ENCODE measurements at regions not wholly inside any gene's neighbourhood (a gene's known extent, or its start where the extent isn't known, plus 50 kb on each side); places are given as distances from the start of the nearest gene placed in this dataset.

DNA sequence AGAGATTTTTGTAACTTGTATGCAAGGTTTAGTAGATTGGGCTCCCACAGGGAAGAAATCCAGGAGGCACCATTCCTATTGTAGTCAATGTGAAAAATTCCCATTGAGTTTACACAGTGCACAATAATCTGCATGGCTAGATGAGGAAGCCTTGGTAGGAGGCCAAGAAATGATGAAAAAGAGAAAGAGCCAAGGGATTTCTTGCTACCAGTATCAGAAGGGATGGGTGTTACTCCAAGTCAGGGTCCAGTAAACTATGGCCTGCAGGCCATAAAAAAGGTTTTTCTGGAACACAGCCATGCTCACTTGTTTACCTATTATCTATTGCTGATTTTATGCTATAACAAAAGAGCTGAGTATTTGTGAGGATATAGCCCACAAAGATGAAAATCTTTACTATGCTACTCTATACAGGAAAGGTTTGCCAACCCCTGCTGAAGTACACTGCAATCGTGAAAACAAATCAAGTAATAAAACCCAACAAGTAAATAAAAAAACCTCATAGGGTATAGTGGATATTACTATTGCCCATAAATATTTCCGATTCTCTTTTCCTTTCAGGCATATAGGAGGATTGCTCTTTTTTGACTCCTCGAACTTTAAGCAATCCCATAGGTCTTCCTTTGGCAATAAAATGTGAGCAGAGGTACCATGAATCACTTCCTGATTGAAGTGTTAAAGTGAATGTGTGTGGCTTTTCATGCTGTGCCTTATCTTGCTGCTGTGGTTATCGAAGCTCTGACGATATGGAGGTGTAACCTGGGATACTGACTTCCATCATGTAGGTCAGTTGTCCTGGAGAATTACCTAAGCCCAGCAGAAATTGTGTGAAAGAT is 256.3 kb upstream of the MAGI2 start:
- Histone ChIP-seq H3K27ac (ENCODE audit: low read depth, low read length) (no peak overlapping the region), H3K4me1 (ENCODE audit: control insufficient read depth, insufficient read depth, low read length) (peaks cover 5% of the 10 kb centered on the region), H3K9ac (ENCODE audit: extremely low read depth, low read length, poor library complexity, severe bottlenecking) (no peak overlapping the region), H3K4me3 (ENCODE audit: low read length) (no peak overlapping the region), H3K36me3 (ENCODE audit: control insufficient read depth, insufficient read depth, low read length) (no peaks in the 10 kb centered on the region), H3K9me3 (ENCODE audit: control insufficient read depth, low read length) (no peaks in the 10 kb centered on the region), H3K27me3 (ENCODE audit: control insufficient read depth, insufficient read depth, low read length, poor library complexity, severe bottlenecking) (no peaks in the 10 kb centered on the region)
- 60% methylated on average over 1 to 4 of the region's 5 CpGs for WGBS, 2 experiments (ENCODE audit: insufficient coverage in 1 of 2, insufficient read length in 1 of 2)
- no peaks in the 10 kb centered on the region for H3K9me3 Mint-ChIP-seq
- TF ChIP-seq, protein P1, sequence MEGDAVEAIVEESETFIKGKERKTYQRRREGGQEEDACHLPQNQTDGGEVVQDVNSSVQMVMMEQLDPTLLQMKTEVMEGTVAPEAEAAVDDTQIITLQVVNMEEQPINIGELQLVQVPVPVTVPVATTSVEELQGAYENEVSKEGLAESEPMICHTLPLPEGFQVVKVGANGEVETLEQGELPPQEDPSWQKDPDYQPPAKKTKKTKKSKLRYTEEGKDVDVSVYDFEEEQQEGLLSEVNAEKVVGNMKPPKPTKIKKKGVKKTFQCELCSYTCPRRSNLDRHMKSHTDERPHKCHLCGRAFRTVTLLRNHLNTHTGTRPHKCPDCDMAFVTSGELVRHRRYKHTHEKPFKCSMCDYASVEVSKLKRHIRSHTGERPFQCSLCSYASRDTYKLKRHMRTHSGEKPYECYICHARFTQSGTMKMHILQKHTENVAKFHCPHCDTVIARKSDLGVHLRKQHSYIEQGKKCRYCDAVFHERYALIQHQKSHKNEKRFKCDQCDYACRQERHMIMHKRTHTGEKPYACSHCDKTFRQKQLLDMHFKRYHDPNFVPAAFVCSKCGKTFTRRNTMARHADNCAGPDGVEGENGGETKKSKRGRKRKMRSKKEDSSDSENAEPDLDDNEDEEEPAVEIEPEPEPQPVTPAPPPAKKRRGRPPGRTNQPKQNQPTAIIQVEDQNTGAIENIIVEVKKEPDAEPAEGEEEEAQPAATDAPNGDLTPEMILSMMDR (conservative IDR thresholded peaks at IDR 0.05) = no peak
- peaks cover 7% of the 10 kb centered on the region for H3K4me1 Mint-ChIP-seq
- no peak overlapping the region for H3K27ac Mint-ChIP-seq
- peak; percentile 54 for DNase-seq
- H3K27me3 Mint-ChIP-seq (ENCODE audit: insufficient read depth) = peaks cover 26% of the 10 kb centered on the region
- H3K36me3 Mint-ChIP-seq (ENCODE audit: low read depth) = no peaks in the 10 kb centered on the region
- no peak overlapping the region for H3K4me3 Mint-ChIP-seq

- Histone ChIP-seq H3K27me3 (ENCODE audit: control insufficient read depth, insufficient read depth, low read length, poor library complexity, severe bottlenecking) (no peaks in the 10 kb centered on the region), H3K9ac (ENCODE audit: extremely low read depth, low read length, poor library complexity, severe bottlenecking) (no peak overlapping the region), H3K4me3 (ENCODE audit: low read length) (no peak overlapping the region), H3K36me3 (ENCODE audit: control insufficient read depth, insufficient read depth, low read length) (no peaks in the 10 kb centered on the region), H3K27ac (ENCODE audit: low read depth, low read length) (no peak overlapping the region), H3K4me1 (ENCODE audit: control insufficient read depth, insufficient read depth, low read length) (no peaks in the 10 kb centered on the region), H3K9me3 (ENCODE audit: control insufficient read depth, low read length) (no peaks in the 10 kb centered on the region)
- peaks cover 5% of the 10 kb centered on the region for H3K27me3 Mint-ChIP-seq (ENCODE audit: insufficient read depth)
- no peak overlapping the region for H3K27ac Mint-ChIP-seq
- WGBS, 2 experiments (ENCODE audit: insufficient coverage in 1 of 2, insufficient read length in 1 of 2) = 92% methylated on average over 1 of the region's 1 CpG; no CpG with 5 or more reads in 1 of the 2 experiments
- H3K36me3 Mint-ChIP-seq (ENCODE audit: low read depth) = no peaks in the 10 kb centered on the region
- DNase-seq = no peak
- TF ChIP-seq, protein P1 (conservative IDR thresholded peaks at IDR 0.05) = no peak
- no peaks in the 10 kb centered on the region for H3K9me3 Mint-ChIP-seq
- no peaks in the 10 kb centered on the region for H3K4me1 Mint-ChIP-seq
- no peak overlapping the region for H3K4me3 Mint-ChIP-seq
These were observed 248.6 kb upstream of the MAGI2 start for GRCh38 chr7:79702116-79702515.

DNA sequence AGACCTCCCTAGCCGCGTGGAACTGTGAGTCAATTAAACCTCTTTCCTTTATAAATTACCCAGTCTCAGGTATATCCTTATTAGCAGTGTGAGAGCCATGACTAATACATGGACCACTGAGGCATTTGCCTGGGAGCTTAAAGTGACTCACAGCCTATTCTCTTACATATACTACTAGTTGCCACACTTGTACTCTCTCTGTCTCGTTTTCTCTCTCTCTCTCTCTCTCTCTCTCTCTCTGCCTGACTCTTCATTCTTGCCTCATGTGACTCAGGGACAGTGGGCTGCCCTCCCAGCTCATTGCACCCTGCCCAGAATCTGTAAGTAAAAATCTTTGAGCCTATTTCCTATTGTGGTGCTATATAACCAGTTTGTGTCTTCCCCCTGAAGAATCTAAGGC is 238.5 kb upstream of the MAGI2 start:
- H3K36me3 Mint-ChIP-seq (ENCODE audit: low read depth) = no peaks in the 10 kb centered on the region
- H3K27me3 ChIP-seq (ENCODE audit: control insufficient read depth, insufficient read depth, low read length, poor library complexity, severe bottlenecking) = no peaks in the 10 kb centered on the region
- DNase-seq = no peak
- no peak overlapping the region for H3K27ac Mint-ChIP-seq
- H3K9me3 Mint-ChIP-seq = no peaks in the 10 kb centered on the region
- no peak overlapping the region for H3K4me3 Mint-ChIP-seq
- H3K36me3 ChIP-seq (ENCODE audit: control insufficient read depth, insufficient read depth, low read length) = no peaks in the 10 kb centered on the region
- no peak overlapping the region for H3K9ac ChIP-seq (ENCODE audit: extremely low read depth, low read length, poor library complexity, severe bottlenecking)
- H3K4me3 ChIP-seq (ENCODE audit: low read length) = no peak overlapping the region
- peaks cover 4% of the 10 kb centered on the region for H3K4me1 Mint-ChIP-seq
- peaks cover 3% of the 10 kb centered on the region for H3K4me1 ChIP-seq (ENCODE audit: control insufficient read depth, insufficient read depth, low read length)
- H3K27ac ChIP-seq (ENCODE audit: low read depth, low read length) = no peak overlapping the region
- TF ChIP-seq, protein P1 (conservative IDR thresholded peaks at IDR 0.05) = no peak
- 80 to 92% methylated on average over 1 to 3 of the region's 3 CpGs for WGBS, 2 experiments (ENCODE audit: insufficient coverage in 1 of 2, insufficient read length in 1 of 2)
- no peaks in the 10 kb centered on the region for H3K27me3 Mint-ChIP-seq (ENCODE audit: insufficient read depth)
- H3K9me3 ChIP-seq (ENCODE audit: control insufficient read depth, low read length) = no peaks in the 10 kb centered on the region

All from endodermal cell (in vitro differentiated cells).